Stimulated activated CD4-positive, alpha-beta T cell treated with anti-CD3 and anti-CD28 coated beads, Interleukin-1b, Interleukin-23, amount 100 ng/mL, for 1 hour (primary cell): ENCODE measurements at regions not wholly inside any gene's neighbourhood (a gene's known extent, or its start where the extent isn't known, plus 50 kb on each side); places are given as distances from the start of the nearest gene placed in this dataset.

Experiments
- DNase-seq, 2 donors: peaks; one replicate each; pipeline ENCODE4 v3.0.0-alpha.2; 2020; ENCODE audit warnings: low read depth in 2 of 2

DNA sequence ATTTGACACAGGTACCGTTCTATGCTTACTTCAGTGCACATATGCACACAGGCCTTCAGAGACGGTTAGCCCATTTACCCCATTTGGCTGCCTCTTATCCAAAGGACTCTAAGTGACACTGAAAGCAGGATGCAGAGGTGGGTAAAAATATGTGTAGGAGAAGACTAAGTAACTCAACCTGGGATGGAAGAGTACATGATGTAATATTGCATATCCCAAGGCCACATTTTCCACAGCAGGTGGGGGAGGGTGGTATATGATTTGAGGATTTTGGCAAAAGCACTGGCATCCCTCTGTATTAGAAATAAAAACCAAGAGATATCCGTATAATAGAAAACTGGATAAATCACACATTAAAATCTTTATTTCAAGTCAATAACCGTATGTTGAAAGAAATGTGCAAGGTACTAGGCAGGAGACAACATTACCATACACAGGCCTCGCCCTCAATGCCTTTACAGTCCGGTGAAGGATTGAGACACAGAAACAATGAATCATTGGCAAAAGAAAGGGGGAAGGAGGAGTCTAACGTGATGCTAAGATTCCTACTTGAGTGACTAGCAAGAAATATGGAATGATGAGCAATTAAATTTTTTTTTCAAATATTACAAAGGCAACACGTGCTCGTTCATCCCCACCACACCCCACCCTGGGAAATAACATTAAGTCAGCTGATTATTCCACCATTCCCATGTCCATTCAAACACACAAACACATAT, 161.0 kb upstream of the RASGEF1B start:
- DNase-seq, result no peak

DNA sequence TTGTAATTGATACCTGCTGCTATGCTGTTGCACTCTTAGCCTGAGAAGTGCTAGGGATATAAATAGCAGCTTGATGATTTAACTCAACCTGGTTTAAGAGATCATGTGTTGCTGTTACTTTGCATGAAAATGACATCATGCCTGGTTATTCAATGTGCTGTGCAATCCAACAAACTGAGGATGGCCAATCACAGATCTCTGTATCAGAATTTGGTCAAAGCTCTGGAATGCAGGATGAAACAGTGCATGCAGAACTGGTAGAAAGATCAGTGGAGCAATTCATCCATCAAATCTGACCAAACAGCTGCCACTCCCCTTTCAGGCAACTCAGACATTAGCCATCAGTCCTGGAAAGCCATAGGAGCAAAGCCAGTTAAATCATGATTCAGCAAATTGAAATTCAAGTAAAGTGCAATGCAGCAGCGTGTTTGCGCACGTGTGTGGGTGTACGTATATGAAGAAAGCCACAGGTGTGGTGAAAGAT, 160.3 kb upstream of the RASGEF1B start:
- no peak for DNase-seq

DNA sequence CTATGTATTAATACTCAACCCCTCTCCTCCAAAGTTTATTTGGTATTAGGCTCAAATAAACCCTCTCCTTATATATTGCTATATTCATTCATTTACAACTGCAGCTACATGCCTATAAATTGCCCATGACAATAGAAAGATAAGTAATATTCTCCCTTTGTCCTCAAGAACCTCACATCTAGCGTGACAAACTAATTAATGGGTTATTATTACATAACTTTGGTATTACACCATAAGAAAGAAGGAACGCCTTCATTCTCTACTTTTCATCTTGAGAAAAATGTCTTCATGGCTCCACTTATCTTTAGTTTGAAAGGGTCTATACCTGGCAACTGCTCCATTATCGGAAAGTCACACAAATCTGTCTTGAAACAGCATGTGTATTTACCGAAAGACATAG, 157.7 kb upstream of the RASGEF1B start:
- DNase-seq, result no peak

DNA sequence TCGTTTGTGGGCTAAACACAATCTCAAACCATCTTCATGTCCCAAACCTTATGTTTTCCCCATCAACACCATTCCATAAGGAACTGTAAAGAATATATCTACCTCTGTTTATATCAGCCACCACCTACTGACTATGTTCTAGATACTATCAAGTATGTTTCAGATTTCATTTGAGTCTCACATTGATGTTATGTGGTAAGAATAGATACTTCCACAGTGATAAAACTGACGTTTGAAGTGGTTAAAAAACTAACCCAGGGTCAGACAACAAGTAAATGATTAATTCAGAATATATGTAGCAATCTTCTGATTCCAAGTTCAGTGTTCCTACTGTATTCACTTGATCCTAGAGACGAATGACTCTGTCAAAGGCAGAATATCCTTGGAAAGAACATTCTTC, 156.8 kb upstream of the RASGEF1B start:
- no peak for DNase-seq

DNA sequence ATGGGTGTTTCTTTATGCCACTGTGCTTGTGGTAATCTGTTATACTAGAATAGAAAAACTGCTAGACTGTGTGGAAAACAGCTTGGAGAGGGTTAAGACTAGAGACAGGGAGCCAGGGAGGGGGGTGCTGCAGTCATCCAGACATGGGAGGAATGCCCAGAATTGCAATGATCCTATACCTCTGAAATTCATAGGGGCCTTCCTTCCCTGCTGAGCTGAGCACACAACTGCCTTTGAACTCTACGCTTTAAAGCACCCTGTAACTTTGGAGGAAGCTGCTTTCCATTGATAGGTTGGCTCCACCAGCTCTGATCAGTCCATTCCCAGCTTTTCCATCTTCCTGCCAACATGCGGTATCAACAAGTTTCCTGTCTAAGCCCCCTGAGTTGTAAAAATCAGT, 155.9 kb upstream of the RASGEF1B start:
- no peak for DNase-seq

DNA sequence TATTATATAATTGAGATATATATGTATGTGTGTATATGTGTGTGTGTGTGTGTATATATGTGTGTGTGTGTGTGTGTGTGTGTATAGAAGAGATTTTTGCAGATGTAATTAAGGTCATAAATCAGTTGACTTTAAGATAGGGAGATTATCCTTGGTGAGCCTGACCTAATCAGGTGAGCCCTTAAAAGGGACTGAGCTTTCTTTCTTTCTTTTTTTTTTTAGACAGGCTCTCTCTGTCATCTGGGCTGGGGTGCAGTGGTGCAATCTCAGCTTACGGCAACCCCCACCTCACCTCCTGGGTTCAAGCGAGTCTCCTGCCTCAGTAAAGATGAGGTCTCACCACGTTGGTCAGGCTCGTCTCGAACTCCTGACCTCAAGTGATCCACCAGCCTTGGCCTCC, 155.1 kb upstream of the RASGEF1B start:
- DNase-seq, result no peak

DNA sequence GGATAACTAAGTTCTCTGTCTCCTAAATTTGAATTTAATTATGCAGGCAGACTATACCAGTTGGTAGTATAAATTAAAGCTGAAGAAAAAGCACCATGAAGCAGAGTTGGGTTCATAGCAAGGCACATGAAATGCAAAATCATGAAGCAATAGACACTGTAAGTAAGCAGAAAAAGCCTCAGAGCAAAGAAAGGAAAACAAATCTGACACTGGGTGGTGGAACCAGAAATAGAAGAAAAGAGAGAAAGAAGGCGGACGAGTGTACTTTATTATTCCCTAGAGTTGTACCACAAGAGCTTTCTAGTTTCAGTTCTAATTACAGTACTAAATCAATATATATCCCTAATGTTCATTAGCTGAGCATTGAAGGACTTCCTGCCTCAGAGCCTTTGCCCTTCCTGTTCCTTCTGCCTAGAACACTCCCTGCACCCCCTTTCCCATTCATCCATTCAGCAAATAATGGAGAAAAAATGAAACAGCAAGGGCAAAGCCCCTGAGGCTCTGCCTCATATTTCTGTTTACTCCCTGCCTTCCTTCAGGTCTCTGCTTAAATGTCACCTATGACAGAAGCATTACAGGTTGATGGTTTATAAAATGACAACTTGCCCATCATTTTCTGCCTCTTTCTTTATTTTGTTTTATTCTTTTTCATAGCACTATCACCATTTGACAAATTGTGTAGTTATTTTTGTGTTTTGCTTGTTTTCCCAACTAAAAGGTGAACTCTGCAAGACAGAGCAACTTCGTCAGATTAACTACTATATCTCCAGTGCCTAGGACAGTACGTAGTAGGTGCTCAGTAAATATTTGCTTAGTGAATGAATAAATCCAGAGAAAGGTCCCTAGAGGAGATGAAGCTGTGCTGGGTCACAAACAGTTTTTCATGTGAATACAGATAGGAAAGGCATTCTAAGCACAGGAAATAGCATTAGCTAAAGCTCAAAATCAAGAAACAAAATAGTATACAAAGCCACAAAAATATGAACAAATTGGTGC, 154.0 kb upstream of the RASGEF1B start:
- no peak for DNase-seq

DNA sequence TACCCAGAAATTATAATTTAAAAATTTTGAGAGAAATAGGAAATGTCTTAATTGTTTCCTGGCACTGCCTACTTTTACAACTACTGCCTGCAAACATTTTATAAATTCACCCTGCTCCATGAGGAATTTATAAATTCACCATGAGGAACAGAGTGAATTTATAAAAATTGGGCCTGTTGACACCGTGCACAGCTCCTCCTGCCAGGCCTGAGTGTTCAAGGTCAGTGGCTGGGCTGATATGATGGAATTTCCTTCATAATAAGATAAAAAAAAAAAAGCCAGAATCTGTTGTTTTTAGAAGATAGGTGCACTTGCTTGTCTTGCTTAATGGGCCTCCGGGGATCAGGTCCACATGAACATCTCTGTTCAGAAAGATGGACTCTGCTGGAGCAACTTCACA, 151.7 kb upstream of the RASGEF1B start:
- DNase-seq, result no peak

DNA sequence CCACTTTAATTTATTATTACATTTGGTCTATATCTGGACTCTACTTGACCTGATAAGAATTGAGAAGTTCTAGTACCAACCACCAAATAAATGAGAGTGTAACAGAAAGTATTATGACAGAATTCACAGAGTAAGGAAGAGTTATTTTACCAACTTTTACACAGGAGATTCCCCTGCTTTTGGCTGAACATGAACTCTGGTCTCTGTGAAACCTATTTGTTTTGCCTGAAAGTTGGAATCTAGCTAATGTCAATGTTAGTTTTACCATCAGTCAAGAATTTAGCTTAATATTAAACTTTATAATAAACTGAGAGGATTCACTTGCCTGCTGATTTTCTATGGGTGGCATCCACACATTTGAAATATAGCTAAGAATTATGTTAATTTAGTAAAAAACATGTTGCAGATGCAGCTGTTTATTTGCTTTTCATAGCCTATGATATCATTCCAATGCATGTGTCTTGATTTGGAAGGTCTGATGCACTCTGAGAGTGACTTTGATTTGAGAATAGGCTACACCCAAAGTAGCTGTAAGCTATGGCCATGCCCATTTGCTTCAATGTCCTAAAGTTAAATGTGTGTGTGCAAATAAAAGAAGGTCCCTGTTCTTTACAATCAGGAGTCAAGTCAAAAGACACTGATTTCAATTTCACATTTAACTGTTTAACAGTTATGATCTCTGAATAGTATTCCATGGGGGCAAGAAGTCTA, 150.9 kb upstream of the RASGEF1B start:
- no peak for DNase-seq

DNA sequence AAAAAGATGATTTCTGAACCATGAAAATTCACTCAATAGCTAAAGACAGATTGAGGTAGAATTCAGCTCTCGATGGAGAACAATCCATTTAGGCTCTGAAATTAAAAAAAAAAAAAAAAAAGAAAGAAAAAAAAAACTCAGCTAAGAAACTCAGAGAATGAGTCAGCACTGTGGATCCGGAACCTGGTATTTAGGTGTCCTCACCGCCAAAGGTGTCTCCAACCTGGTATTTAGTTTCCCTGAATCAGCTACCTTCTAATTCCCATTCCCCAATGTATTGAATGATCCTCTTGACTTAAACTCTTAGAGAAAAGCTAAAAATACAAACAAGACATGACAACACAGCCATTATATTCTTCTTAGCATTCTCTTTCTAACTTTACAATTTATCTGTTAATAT, 150.3 kb upstream of the RASGEF1B start:
- no peak for DNase-seq

DNA sequence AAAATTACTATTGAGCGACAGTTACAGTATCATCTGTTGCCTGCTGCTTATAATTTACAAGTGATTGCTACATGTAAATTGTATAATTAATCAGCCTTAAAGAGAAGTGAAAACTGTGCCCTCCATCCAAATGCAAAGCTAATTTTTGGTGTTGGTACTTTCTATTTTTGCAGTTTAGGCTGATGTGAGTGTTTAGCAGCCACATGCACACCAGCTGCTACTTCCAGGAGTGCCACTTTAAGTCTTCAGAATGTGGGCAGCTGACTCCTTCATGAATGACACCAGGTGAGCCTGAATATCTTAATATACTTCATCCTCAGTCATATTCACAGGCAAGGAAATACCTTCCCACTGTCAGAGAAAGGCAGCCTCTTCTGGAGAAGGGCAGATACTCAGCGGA, 149.8 kb upstream of the RASGEF1B start:
- DNase-seq, result no peak

DNA sequence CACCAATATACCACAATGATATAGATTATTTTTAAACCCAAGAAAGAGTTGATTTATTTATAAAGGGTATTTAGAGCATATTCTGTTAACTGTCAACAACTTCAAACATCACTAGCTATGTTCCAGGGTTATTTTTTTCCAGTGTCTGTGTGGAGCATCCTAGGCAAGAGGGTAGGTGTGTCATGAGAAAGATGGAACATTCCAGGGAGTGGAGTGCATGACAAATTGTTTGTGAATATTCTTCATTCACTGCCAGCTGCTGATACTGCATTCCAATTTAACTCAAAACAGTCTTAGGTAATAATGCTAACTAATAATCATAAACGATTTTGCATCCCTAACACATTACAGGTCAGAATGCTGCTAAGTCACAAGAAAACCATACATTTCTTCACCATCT, 148.7 kb upstream of the RASGEF1B start:
- DNase-seq, result no peak

DNA sequence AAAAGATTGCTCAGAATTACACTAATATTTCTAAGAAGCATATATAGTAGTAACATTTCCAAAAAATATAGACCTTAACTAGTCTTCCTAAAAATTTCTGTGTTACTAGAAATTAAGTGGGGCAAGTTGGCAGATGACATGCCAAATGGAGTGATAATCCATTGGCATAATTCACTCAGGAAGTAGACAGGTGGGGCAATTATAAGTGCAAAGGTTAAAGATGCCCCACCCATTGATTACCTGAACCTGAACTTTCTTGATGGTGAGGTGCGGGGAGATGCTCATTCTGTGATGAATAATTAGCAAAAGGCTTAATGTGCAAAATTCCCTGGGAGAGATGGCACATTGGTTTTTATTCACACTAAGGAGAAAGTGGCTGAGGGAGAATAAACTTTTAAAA, 145.8 kb upstream of the RASGEF1B start:
- no peak for DNase-seq

DNA sequence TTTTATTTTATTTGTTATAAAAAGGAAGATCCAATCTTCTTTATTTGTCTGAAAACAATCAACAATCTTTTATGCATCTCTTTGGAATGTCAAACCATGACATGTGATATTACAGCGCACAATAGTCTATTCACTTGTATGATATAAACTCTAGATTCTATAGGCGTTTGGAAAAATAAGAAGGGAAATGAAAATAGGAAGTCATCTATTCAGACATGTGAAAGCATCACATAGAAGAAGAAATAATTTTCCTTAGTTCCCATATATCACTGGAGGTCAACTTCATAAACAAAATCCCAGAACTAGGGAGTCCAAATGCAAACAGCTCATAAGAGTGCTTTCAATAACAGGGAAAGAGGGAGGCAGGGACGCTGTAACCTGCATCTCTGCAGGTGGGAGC, 139.5 kb upstream of the RASGEF1B start:
- DNase-seq, result no peak

DNA sequence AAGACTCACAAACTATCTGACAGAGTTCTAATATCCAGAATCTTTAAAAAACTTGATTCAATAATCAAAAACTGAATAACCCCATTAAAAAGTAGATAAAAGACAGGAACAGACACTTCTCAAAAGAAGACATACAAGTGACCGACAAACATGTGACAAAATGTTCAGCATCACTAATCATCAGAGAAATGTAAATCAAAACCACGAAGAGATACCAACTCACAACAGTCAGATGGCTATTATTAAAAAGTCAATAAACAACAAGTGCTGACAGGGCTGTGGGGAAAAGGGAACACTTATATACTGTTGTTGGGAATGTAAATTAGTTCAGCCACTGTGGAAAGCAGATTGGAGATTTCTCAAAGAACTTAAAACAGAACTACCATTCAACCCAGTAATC, 138.1 kb upstream of the RASGEF1B start:
- DNase-seq, result no peak

DNA sequence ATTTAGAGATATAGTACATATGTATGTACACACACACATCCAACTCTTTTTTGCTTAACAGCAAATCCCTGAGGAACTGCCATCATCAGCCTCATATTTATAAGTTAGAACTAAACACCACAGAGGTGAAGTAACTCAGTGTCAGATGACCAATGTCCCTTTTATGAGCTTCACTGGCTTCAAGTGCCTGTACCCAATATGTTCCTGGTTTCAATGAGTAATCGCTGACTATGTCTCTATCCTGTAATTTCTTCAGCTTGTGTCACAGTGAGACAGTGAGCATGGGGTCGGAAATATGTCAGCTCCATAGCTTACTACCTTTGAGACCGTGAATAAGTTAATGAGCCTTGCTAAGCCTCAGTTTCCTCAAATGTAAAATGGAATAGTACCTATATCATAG, 136.2 kb upstream of the RASGEF1B start:
- DNase-seq, result no peak

DNA sequence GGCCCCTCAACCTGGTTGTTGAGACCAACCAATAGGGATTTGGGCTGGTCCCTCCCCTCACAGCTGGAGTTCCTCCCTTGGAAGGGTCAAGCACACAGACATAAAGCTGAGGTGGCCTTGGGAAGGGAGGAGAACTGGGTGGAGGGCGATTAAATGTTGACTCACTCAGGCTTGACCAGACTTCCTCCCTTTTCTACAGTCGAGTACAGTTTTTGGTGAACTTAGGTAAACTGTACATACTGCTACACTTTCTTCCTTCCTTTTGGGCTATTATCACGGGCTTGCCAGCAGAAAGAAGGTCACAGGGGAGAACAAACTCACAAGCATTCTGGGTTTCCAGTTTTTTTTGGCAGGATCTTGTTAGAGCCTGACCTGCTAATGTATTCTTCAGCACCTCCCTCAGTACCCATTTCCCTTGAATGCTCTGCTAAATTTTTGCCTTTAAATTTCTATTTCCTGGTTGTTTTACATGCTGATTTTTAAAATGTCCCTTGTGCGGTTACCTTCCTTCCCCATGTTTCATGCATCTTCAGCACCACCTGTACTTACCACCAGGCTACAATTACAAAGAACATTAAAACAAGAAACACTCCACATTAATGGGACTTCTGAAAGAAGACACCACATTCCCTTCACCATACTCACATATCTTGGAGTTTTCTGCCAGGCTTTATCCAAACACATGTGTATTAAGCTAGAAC, 135.2 kb upstream of the RASGEF1B start:
- no peak for DNase-seq

DNA sequence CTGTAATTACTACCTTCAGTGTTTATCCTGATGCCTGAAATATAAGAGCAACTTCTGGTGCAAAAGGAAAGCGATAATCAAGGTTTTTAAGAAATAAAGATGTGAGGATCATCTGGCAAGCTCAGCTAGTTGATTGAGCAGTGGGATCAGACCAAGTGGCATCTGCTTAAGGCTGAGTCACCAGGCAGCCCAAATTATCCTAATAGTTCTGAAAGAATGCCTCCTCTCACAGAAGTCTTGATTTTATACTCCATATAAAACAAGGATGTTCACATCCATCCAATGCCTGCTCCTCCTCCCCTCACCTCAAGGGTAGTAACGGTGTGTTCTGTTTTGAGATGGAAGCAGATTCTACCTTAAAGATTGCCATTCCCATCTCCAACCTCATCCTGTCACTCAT, 134.5 kb upstream of the RASGEF1B start:
- no peak for DNase-seq

DNA sequence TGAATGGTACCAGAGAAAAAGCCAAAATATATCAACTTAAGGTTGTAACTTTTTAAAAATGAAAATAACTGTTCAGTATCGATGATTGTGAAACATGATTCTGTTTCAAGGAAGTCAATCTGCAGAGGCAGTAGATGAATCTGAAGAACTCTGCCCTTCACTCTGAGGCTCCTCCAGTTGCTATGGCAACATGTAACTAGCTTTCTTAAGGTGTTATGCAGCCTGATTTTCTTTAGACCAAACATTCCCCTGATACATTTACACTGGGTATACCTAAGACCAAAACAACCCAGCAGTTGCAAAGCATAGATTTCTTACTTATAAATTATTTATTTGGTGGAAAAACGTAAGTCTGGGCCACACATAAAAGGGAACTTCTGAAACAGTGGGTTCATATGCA, 133.6 kb upstream of the RASGEF1B start:
- DNase-seq, result no peak

DNA sequence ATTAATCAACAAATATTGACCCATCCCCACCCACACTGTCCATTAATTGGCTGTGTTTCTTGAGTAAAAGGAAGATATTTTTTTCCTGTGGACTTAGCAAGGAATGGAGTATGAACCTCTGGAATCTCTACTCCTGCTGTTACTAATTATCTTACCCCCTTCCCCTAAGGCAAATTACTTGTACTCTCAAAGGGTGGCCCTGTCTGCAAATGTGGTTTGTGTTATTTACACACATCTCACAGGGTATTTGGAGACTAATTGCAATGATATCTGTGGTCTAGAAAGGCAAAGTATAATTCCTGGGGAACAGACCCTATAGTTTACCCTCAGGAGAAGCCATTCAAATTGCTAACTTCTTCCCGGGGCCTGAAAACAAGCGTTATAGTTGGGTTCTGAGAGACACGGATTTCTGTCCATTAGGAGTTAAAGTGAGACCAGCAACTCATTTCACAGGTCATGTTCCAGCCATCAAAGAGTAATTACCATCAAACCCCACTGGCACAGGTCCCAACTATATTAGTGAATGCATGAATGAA, 133.0 kb upstream of the RASGEF1B start:
- no peak for DNase-seq

DNA sequence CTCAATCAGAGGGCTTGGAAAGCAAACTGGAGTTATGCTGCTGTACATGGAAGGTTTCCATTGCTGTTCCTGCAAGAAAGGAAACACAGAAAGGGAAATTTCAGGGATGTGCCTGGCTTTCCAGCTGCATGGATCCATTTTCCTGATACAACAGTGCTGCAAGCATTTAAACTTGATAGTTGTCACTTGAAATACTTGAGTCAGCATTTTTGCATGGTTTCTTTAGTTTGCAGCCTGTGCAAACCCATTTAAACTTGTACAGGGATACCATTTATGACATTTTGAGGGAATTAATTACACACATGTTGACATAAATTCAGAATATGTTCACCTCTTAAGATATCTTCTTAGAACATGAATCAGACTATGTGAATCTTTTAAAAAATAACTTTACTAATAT, 131.1 kb upstream of the RASGEF1B start:
- DNase-seq, result no peak

DNA sequence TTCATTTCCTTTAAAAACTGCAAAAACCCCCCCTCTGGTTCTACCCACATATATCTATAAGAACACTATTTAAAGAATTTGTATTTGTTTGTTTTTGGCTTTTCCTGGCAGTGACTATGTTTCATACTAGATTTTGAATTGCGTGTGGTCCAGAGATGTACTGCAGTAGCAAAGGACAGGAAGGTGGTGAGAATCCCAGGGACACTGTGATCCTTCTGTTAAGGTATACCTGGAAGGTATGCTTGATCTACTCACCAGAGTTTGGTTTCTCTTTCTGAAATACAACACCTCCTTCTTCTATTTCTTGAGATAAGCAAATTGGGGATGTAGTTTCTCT, 129.6 kb upstream of the RASGEF1B start:
- no peak for DNase-seq
